H1 (cell line): ENCODE measurements at regions not wholly inside any gene's neighbourhood (a gene's known extent, or its start where the extent isn't known, plus 50 kb on each side); places are given as distances from the start of the nearest gene placed in this dataset.

Experiments used
- EP300 ChIP-seq, 2 experiments: IDR thresholded peaks; 1 replicate in 1 of 2; 2 replicates in 1 of 2; pipeline ENCODE4 v1.6.1; 2011 to 2012; ENCODE audit warnings: low read depth in 2 of 2, low read length in 2 of 2, mild to moderate bottlenecking in 2 of 2, borderline replicate concordance in 1 of 2, inconsistent platforms in 1 of 2, moderate library complexity in 1 of 2
- POLR2AphosphoS5 ChIP-seq: IDR thresholded peaks from 2 replicates; pipeline ENCODE4 v1.6.1; 2011; ENCODE audit warnings: low read depth, low read length

GRCh38 chr2:138112536-138112935 is 148.3 kb downstream of the HNMT start:
- TF ChIP-seq POLR2AphosphoS5 (no peak), EP300 (IDR thresholded peaks at IDR 0.05; ENCODE audit: borderline replicate concordance in 1 of 2, low read depth in 2 of 2, low read length in 2 of 2) (no peak)
